ENCODE measurements at regions not wholly inside any gene's neighbourhood (a gene's known extent, or its start where the extent isn't known, plus 50 kb on each side); places are given as distances from the start of the nearest gene placed in this dataset.

- no peak overlapping the region for H3K4me3 ChIP-seq (ENCODE audit: low read depth, low read length)
- TF ChIP-seq CTCF (IDR thresholded peaks at IDR 0.05; ENCODE audit: low read depth, low read length), result no peak
These were observed 110.0 kb upstream of the RPS23 start for GRCh38 chr5:82388181-82388580.

GRCh38 chr5:82387819-82388166, 109.6 kb upstream of the RPS23 start:
- TF ChIP-seq CTCF (IDR thresholded peaks at IDR 0.05; ENCODE audit: low read depth, low read length), result no peak
- H3K4me3 ChIP-seq (ENCODE audit: low read depth, low read length), result no peak overlapping the region

DNA sequence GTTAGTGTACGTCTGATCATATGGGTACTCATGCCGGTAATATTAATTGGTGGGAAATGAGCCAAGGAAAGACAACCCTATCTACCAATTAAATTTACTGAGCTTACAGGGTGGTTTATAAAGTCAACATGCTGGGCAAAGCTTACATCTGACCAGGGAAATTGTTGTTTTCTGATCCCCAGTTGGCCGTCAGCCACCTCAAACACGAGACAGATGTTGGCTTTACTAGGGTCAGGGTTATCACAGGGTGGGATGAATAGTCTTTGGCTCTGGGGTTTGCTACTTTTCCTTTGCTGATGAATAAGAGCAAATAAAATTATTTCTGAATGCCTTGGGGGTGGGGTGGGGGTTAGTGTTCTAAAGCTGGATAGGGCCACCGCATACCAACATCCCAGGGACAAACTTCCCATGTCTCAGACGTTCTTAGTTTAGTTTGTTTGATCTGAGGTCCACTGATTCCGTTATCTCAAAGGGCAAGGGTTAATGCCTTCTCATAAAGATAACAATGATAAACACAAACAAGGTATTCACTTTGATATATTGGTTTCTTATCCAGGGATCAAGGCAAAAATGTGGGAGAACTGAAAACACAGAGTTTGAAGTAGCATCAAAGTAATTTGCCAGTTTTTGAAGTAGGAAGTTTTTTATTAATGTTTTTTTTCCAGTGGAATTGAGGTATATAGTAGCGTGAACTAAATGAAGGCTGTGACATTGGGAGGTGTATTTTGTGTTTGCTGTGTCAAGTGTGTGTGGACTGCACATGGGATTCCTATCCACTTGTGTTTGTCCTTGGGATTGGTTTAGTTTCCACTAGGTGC, 109.1 kb upstream of the RPS23 start:
- no peak for TF ChIP-seq CTCF (IDR thresholded peaks at IDR 0.05; ENCODE audit: low read depth, low read length)
- no peak overlapping the region for H3K4me3 ChIP-seq (ENCODE audit: low read depth, low read length)

DNA sequence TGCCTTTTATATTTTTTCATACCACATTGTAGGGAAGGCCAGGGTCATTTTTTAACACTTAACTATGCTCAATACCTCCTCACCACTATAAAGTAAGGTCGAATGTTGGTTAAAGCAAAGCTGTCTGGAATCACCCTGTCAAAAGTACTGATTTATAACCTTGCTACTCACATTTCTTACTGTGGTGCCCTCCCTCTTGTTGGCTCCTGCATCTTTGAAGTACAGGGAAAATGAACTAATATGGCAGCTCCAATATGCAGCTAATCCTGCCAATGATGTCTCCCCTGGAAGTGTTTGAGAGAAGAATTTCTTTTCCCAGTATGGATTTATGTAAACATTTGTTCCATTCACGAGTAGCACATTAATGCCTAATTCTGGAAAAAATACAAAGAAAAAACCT, 108.4 kb upstream of the RPS23 start:
- TF ChIP-seq CTCF (IDR thresholded peaks at IDR 0.05; ENCODE audit: low read depth, low read length), result no peak
- no peak overlapping the region for H3K4me3 ChIP-seq (ENCODE audit: low read depth, low read length)

DNA sequence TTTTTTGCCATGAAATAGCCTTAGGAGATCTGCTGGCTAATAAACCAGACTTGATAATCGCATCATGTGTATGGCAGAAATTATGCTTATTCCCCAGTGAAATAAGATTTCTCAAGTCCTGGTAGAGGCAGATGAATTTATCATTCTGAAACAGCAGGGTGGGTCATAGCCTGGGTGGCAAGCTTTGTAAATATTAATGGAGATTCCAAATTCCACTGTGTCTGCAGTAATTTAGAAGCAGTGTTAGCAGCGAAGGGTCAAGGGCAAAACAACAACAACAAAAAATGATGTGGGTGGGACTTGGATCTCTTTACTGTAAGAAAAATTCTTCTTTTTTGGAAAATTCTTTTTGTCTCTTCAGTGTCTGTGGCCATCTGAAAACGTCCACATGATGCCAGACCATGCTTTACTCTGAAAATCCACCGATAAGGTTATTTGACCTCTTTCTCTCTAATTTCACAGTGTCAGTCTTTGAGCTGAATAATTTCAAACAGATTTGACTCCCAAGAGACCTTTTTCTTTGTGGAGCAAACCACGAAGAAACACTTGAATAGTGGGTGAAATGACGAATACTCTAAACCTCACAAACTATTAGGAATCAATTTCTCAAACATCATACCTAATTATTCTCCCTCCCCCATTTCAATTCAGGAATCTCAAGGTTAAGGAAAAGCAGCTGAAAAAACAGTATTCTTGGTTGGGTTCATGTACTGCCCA, 106.0 kb upstream of the RPS23 start:
- H3K4me3 ChIP-seq (ENCODE audit: low read depth, low read length), result no peak overlapping the region
- TF ChIP-seq CTCF (IDR thresholded peaks at IDR 0.05; ENCODE audit: low read depth, low read length), result no peak

DNA sequence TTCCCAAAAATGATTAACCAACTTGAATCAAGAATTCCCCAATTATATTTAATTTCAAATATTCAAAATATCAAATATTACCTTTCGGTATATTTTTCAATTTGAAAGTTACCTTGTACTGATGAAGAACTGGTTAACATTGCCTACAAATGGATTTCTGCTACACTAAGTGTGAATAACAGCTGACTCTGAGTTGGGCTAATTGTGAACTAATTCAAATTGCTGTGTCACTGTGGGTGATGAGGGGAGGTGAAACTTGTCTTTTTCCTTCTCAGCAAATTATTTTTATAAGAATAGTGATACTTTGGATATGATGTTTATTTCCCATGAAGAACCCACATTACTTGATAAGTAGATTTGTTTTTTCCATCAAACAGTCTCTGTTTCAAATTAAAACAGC, 103.4 kb upstream of the RPS23 start:
- no peak overlapping the region for H3K4me3 ChIP-seq (ENCODE audit: low read depth, low read length)
- TF ChIP-seq CTCF (IDR thresholded peaks at IDR 0.05; ENCODE audit: low read depth, low read length), result no peak

- no peak overlapping the region for H3K4me3 ChIP-seq (ENCODE audit: low read depth, low read length)
- TF ChIP-seq CTCF (IDR thresholded peaks at IDR 0.05; ENCODE audit: low read depth, low read length), result no peak
These were observed 98.2 kb upstream of the RPS23 start for GRCh38 chr5:82376307-82376706.
